ENCODE measurements at regions not wholly inside any gene's neighbourhood (a gene's known extent, or its start where the extent isn't known, plus 50 kb on each side); places are given as distances from the start of the nearest gene placed in this dataset.

DNA sequence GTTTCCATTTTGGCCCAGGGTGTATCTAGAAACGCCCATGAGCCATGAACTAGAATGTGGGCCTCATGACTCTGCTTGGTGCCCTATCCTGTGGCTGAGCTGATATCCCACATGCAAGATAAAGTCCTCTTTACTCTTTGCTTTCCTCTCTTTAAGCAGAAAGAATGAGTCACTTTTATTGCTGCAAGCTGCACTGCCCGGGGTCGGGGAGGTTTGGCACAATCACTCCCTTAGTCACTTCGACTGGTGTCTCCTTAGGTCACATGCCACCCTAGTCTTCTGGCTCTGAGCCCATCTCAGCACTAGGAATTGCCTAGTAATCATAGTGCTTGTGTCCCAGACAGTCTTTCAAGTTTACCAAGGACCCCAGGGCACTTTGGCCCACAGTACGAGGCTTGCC, 75.1 kb upstream of the CXorf66 start:
- TF ChIP-seq SP1 (IDR thresholded peaks at IDR 0.05) (no peak), RXRA (IDR thresholded peaks at IDR 0.05) (no peak), RAD21 (IDR thresholded peaks at IDR 0.05) (no peak), FOXA1 (IDR thresholded peaks at IDR 0.05) (no peak), ZBTB33 (IDR thresholded peaks at IDR 0.05) (no peak), EGR1 (IDR thresholded peaks at IDR 0.05; ENCODE audit: low read depth in 2 of 2) (no peak)
- TF ChIP-seq, protein P1, sequence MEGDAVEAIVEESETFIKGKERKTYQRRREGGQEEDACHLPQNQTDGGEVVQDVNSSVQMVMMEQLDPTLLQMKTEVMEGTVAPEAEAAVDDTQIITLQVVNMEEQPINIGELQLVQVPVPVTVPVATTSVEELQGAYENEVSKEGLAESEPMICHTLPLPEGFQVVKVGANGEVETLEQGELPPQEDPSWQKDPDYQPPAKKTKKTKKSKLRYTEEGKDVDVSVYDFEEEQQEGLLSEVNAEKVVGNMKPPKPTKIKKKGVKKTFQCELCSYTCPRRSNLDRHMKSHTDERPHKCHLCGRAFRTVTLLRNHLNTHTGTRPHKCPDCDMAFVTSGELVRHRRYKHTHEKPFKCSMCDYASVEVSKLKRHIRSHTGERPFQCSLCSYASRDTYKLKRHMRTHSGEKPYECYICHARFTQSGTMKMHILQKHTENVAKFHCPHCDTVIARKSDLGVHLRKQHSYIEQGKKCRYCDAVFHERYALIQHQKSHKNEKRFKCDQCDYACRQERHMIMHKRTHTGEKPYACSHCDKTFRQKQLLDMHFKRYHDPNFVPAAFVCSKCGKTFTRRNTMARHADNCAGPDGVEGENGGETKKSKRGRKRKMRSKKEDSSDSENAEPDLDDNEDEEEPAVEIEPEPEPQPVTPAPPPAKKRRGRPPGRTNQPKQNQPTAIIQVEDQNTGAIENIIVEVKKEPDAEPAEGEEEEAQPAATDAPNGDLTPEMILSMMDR (IDR thresholded peaks at IDR 0.05; ENCODE audit: low read depth, low read length, missing input control): no peak
- TF ChIP-seq, protein P2, sequence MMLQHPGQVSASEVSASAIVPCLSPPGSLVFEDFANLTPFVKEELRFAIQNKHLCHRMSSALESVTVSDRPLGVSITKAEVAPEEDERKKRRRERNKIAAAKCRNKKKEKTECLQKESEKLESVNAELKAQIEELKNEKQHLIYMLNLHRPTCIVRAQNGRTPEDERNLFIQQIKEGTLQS (IDR thresholded peaks at IDR 0.05): no peak
